SK-N-MC (cell line): ENCODE measurements at regions not wholly inside any gene's neighbourhood (a gene's known extent, or its start where the extent isn't known, plus 50 kb on each side); places are given as distances from the start of the nearest gene placed in this dataset.

Source experiments
- EZH2 ChIP-seq: fragments of 200-600 bp; sonication (generic); IDR thresholded peaks from one replicate; pipeline ENCODE4 v1.6.1; 2017; ENCODE audit warnings: antibody characterized with exemption
- FOXP2 ChIP-seq: optimal IDR thresholded peaks from 2 replicates; pipeline ENCODE3; 2011; ENCODE audit warnings: mild to moderate bottlenecking, moderate library complexity; ENCODE audit not compliant: insufficient read depth; ENCODE audit errors: extremely low read length, control extremely low read depth
- POLR2AphosphoS5 ChIP-seq: IDR thresholded peaks from 2 replicates; pipeline ENCODE4 v1.6.1; 2012; ENCODE audit warnings: mild to moderate bottlenecking, low read depth, low read length, borderline replicate concordance

DNA sequence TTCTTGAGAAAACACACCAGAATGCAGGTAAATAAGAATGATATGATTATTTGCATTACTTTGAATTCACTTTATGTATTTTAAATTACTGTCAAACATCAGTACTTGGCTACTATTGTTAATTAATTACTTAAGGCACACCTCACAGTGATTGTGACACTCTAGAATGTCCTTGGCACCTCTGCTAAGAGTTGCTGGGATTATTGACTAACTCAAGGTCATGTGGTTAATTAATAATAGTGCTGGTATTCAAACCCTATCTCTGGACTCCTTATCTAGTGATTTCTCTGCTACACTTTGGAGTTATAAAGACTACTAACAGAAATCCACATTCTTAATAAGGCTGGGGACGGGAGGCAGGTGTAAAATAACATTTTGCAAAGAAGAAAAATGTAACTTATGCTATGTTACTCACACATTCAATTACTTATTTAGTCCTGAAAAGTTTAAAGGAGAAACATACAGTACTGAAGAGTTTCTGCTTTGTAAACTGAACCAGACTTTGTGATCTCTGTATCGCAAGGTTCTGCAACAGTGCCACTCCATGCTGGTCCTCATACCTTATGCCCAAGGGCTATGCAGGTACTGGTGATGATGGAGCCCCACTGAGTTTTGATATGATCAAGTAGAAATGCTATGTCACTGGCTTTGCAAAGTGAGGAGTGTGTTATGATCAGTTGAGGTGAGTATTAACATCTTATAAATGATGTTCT lies 242.7 kb downstream of the MID1IP1 start:
- TF ChIP-seq EZH2 (no peak), POLR2AphosphoS5 (no peak), FOXP2 (no peak)
